SK-N-SH (cell line): ENCODE measurements at regions not wholly inside any gene's neighbourhood (a gene's known extent, or its start where the extent isn't known, plus 50 kb on each side); places are given as distances from the start of the nearest gene placed in this dataset.

Experiments used
- CHD2 ChIP-seq: fragments of 150-350 bp; IDR thresholded peaks from 2 replicates; pipeline ENCODE4 v1.6.1; 2018; ENCODE audit warnings: low read length; ENCODE audit not compliant: partially characterized antibody
- CTCF ChIP-seq: fragments of 200-600 bp; sonication (generic); IDR thresholded peaks from 2 replicates; pipeline ENCODE4 v1.6.1; 2017; ENCODE audit warnings: antibody characterized with exemption, mild to moderate bottlenecking, moderate library complexity
- TF ChIP-seq, protein P1 (sequence below): IDR thresholded peaks from 2 replicates; pipeline ENCODE4 v1.4.0; 2012; ENCODE audit warnings: low read depth, borderline replicate concordance

DNA sequence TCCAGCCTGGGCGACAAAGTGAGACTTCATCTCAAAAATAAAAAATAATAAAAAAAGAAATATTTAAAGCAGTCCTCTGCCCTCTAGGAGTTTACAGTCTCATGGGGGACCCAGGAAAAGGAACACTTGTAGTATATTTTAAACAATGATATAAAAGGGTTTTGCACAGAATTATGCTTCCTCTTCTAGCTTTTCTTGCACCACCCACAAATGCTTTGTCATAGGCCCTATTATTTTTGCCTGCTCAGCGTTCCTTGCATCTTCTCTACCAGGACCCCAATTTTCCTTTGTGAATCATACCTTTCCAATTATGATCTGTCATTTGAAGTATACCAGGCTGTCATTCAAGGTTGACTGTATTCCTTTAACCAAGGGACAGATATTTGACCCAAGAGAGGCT lies 164.8 kb upstream of the CDKN2B start:
- TF ChIP-seq, protein P1, sequence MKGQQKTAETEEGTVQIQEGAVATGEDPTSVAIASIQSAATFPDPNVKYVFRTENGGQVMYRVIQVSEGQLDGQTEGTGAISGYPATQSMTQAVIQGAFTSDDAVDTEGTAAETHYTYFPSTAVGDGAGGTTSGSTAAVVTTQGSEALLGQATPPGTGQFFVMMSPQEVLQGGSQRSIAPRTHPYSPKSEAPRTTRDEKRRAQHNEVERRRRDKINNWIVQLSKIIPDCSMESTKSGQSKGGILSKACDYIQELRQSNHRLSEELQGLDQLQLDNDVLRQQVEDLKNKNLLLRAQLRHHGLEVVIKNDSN = no peak
- TF ChIP-seq CTCF (no peak), CHD2 (no peak)
